8988T (cell line): ENCODE measurements at regions not wholly inside any gene's neighbourhood (a gene's known extent, or its start where the extent isn't known, plus 50 kb on each side); places are given as distances from the start of the nearest gene placed in this dataset.
A peak's percentile ranks its signal among the peaks of the same experiment; 100 is the strongest.
"Not testable (repeated sequence)": the region's sequence is repeated elsewhere in the genome, so short reads cannot be mapped to it uniquely, and the experiment has no call there.

Experiments
- DNase-seq: peaks from one replicate; pipeline ENCODE4 v3.0.0; 2011

DNA sequence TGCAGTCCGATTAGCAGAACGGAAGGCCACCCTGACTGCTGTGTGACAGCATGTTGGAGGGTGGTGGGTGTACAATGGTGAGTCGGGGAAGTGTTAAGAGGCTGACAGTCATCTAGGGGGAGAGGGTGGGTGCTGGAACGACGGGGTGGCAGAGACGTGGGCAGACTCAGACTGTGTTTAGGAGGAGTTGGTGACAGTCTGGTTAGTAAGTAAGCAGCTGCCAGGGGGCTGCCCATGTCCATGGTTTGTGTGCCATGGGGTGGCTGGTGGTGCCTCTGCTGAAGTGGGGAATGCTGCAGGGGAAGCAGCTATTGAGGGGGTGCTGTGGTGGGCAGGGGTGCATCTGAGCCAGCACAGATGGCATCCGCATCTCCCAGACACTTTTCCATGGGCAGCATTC is 51.3 kb upstream of the BOD1 start:
- no peak for DNase-seq

DNA sequence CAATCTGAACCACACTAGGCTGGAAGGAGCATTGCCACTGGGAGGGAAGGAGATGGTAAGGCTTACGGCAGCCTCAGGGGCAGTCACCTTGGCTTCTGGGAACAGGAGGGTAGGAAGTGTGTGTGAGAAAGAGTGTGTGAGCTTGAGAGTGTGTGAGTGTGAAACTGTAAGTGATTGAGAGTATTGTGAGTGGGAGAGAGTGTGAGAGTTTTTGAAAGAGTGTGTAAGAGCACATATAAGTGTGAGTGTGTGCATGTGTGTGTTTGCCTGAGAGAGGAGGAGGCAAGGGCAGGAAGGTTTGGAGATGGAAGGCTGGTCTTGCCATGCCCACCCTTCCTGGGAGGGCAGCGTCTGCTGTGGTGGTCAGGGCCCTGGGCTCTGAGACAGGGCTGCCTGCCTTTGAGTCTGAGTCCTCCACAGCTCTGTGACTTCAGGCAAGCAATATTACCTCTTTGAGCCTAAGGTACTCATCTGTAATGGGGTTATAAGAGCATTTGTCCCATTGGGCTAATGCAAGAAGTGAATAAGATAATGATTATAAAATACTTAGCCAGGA is 51.9 kb upstream of the BOD1 start:
- no peak for DNase-seq

GRCh38 chr5:173668910-173669309 is 52.5 kb upstream of the BOD1 start:
- DNase-seq, result no peak

DNA sequence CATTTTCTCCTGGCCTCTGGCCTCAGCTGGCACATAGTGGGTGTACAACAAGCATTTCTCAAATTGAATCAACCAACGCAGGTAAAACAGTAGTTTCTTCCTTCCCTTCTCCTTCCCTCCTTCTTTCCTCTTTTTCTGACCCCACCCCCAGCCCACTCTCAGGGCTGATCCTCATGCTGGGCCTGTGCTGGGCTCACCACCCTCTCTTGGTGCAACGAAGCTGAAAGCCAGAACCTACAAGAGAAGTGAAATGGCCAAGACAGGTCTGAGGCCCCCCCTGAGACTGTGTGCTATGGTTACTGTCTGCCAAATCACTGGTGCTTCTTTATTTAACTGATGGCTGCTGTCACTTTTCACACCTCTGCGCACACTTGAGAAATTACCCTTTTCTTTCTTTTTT is 53.0 kb upstream of the BOD1 start:
- DNase-seq, result no peak

GRCh38 chr5:173670130-173670651 is 53.7 kb upstream of the BOD1 start:
- no peak for DNase-seq

DNA sequence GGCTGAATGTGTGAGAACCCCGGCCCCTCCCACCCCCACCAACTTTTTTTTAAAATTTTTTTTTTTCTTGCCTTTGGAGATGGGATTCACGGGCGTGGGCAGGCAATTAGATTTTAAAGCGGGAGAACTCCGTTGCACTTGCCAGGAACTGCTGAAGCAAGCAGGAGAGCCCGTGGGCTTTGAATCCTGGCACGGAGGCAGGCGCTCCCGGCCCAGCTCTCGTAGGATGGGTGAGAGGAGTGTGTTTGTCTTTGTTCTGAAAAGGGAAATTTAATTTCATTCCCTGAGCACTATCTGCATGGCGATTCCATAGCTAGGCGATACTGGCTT is 54.3 kb upstream of the BOD1 start:
- DNase-seq, result no peak

GRCh38 chr5:173671121-173671949 is 54.9 kb upstream of the BOD1 start:
- no peak for DNase-seq

DNA sequence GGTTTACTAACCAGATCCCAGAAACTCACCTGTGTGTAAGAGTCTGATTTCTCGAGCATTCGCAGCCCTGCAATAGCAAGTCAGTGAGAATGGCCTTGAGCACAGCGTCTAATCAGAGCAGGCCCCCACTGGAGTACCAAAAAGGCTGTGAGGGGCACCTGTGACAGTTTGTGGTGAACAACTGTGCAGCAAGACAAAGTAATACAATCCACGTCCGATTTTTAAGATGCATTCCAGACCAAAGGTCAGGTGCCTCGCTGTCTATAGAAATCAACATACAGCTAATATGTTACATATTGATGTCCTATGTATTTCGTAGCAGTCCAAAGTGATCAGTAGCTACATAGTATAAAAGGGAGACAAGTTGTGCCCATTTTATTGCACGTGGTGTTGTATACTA is 55.7 kb upstream of the BOD1 start:
- no peak for DNase-seq

- no peak for DNase-seq
Observed at GRCh38 chr5:173672891-173673290, 56.4 kb upstream of the BOD1 start.

- DNase-seq, result peak; percentile 1
Observed at GRCh38 chr5:173673295-173674101, 57.0 kb upstream of the BOD1 start.

GRCh38 chr5:173675287-173675996 is 59.0 kb upstream of the BOD1 start:
- DNase-seq, result no peak

DNA sequence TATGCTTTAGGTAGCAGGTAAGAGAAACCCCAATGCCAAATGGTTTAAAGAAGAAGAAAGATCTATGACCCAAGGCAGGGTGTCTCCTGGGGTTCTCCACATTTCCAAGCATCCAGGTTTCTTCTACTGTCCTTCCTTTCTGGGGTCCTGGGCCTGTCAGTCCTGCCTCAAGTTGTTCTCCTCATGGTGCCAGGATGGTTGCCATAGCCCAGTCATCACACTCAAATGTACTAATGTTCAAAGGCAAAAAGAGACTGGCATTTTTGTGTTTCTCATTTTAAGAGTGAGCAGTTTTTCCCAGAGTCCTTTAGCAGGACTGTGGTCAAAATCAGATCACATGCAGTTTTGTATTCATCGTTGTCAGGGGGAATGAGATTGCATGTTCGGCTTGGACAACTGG is 59.9 kb upstream of the BOD1 start:
- no peak for DNase-seq

- DNase-seq, result no peak
Observed at GRCh38 chr5:173677125-173677672, 60.7 kb upstream of the BOD1 start.

DNA sequence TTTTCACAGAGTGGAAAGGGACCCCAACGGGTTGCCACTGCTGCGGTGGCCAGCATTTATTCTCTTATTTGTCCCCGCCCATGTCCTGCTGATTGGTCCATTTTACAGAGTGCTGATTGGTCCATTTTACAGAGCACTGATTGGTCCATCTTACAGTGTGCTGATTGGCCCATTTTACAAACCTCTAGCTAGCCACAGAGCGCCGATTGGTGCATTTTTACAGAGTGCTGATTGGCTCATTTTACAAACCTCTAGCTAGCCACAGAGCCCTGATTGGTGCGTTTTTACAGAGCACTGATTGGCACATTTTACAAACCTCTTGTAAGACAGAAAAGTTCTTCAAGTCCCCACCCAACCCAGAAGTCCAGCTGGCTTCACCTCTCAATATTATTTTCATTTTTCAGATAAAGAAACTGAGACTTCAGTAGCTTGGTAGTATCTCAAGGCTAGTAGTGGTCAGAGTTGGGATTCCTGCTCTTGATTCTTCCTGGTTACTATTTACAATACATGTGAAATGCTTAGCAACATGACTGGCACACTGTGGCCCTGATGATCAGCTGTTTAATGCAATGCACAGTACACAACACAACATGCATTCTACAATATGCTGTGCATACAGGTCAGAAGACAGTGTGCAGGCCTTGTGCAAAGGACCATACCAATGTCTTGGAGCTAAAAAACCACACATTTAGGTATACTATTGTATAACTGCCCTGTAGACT is 63.6 kb upstream of the BOD1 start:
- no peak for DNase-seq

DNA sequence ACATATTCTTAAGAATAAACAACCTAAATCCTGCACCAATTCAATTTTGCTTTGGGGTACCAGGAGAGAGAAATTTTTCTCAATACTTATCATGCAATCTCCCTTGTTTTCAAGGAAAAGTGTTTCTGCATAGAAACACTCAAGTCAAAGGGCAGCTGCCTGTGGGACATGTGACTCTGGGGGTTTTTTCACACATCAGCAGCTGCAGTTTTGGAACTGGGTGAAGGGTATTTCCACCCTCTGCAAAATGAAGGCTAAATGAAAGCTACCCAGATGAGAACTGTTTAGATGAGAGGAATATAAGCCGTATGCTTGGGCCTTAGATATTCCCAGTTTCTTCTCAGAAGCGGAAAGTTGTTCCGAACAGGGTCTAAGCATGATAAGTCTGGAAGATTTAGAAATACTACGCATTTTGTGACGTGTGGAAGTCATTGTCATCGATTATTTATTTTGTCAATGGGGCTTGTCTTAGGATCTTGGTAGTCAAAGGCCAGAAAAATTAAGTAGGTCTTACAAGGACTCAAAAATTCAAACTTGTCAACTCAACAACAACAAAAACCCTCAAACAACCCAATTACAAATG is 64.3 kb upstream of the BOD1 start:
- no peak for DNase-seq

DNA sequence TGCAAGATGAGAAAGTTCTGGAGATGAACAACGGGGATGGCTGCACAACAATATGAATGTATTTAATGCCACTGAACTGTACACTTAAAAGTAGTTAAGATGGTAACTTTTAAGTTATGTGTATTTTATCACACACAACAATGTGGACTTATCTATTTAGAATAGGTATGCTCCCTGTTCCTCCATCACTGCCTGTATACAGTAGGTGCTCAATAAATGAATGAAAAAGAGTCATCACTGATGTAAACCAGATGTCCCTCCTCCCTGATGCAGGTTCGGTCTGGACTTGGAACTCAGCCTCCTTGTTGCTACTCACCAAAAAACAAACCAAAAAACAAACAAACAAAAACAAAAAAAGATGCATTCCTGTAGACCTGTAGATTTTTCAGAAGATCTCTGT is 65.9 kb upstream of the BOD1 start:
- no peak for DNase-seq

GRCh38 chr5:173684535-173684934 is 68.1 kb upstream of the BOD1 start:
- not testable (repeated sequence) for DNase-seq

- DNase-seq, result no peak
Observed at GRCh38 chr5:173686950-173687349, 70.5 kb upstream of the BOD1 start.

GRCh38 chr5:173688703-173689102 is 72.3 kb upstream of the BOD1 start:
- DNase-seq, result no peak

DNA sequence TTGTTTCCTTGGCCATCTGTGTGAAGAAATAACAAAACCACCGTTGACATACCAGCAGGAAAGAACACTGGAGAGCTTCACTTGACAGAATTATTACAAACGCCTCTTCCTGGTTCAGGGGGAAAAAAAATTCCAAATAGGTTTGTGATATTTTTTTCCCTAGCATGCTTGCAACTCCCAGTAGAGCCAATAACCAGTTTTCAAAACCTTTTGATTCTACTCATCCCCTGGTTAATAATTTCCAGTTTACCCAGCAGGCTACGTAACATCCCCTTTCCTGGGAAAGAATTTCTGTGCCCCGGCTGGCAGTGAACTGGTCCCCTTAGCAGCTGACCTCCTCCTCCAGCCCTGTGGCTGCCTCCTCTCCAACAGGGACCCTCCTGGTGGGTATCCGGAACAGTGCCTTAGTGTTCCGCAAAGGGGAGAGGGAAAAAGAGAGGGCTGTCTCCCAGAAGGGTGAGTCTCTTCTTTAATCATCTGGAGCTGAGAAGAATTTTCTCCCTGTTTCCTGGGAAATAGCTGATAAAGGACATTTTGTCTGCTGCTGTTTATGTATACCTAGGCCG is 72.8 kb upstream of the BOD1 start:
- DNase-seq, result no peak

GRCh38 chr5:173689737-173690360 is 73.4 kb upstream of the BOD1 start:
- DNase-seq, result peak; percentile 44
